ENCODE measurements at regions not wholly inside any gene's neighbourhood (a gene's known extent, or its start where the extent isn't known, plus 50 kb on each side); places are given as distances from the start of the nearest gene placed in this dataset.

GRCh38 chr16:59500601-59501000 lies 766.5 kb upstream of the GOT2 start:
- TF ChIP-seq CTCF (IDR thresholded peaks at IDR 0.05) (no peak), POLR2A (IDR thresholded peaks at IDR 0.05) (no peak)
